Neural cell (in vitro differentiated cells): ENCODE measurements at regions not wholly inside any gene's neighbourhood (a gene's known extent, or its start where the extent isn't known, plus 50 kb on each side); places are given as distances from the start of the nearest gene placed in this dataset.
"Not testable (repeated sequence)": the region's sequence is repeated elsewhere in the genome, so short reads cannot be mapped to it uniquely, and the experiment has no call there.

Experiments
- H2AFZ ChIP-seq: fragments of 200-600, 300-800 bp; sonication (generic), shearing (Covaris generic); 2 replicates; pipeline ENCODE4 v1.6.0; 2014; ENCODE audit warnings: low read depth, mild to moderate bottlenecking, antibody characterized with exemption, low read length, moderate library complexity
- H3F3A ChIP-seq: fragments of 200-600 bp; shearing (Covaris generic); 2 replicates; pipeline ENCODE4 v1.6.1; 2016; ENCODE audit warnings: mild to moderate bottlenecking, moderate library complexity, mixed read lengths, antibody characterized with exemption, low read length; ENCODE audit not compliant: insufficient read depth, poor library complexity, severe bottlenecking
- H3K27ac ChIP-seq: fragments of 200-600, 300-800 bp; sonication (generic), shearing (Covaris generic); 2 replicates; pipeline ENCODE4 v1.5.1; 2014; ENCODE audit warnings: mild to moderate bottlenecking, low read length, moderate library complexity
- H3K27me3 ChIP-seq: fragments of 300-800, 200-600 bp; sonication (generic), shearing (Covaris generic); 2 replicates; pipeline ENCODE4 v1.6.0; 2014; ENCODE audit warnings: mild to moderate bottlenecking, low read depth, low read length, moderate library complexity; ENCODE audit not compliant: insufficient read depth
- H3K36me3 ChIP-seq: fragments of 300-800, 200-600 bp; sonication (generic), shearing (Covaris generic); 2 replicates; pipeline ENCODE4 v1.5.1; 2014; ENCODE audit warnings: mild to moderate bottlenecking, antibody characterized with exemption, low read length, moderate library complexity; ENCODE audit not compliant: insufficient read depth
- H3K4me2 ChIP-seq: fragments of 300-800, 200-600 bp; sonication (generic), shearing (Covaris generic); 2 replicates; pipeline ENCODE4 v1.6.0; 2014; ENCODE audit warnings: mild to moderate bottlenecking, low read length
- H3K4me3 ChIP-seq: fragments of 300-800, 200-600 bp; sonication (generic), shearing (Covaris generic); 2 replicates; pipeline ENCODE4 v1.5.1; 2014; ENCODE audit warnings: mild to moderate bottlenecking, low read length, moderate library complexity
- H3K79me2 ChIP-seq: fragments of 200-600 bp; shearing (Covaris generic); replicated peaks from 2 replicates; pipeline ENCODE4 v1.6.0; 2014; ENCODE audit warnings: mild to moderate bottlenecking, low read length, moderate library complexity; ENCODE audit not compliant: insufficient read depth
- H3K9ac ChIP-seq: fragments of 300-800, 200-600 bp; sonication (generic), shearing (Covaris generic); 2 replicates; pipeline ENCODE4 v1.6.1; 2016; ENCODE audit warnings: mild to moderate bottlenecking, low read length, mixed read lengths
- H3K9me2 ChIP-seq: fragments of 200-600 bp; shearing (Covaris generic); 2 replicates; pipeline ENCODE4 v1.6.1; 2016; ENCODE audit warnings: mild to moderate bottlenecking, low read length, mixed read lengths; ENCODE audit not compliant: insufficient read depth
- H3K9me3 ChIP-seq: fragments of 200-600, 300-800 bp; sonication (generic), shearing (Covaris generic); 2 replicates; pipeline ENCODE4 v1.6.1; 2016; ENCODE audit warnings: mild to moderate bottlenecking, mixed run types, low read length, moderate library complexity, mixed read lengths
- H4K20me1 ChIP-seq: fragments of 200-600 bp; shearing (Covaris generic); 2 replicates; pipeline ENCODE4 v1.6.1; 2016; ENCODE audit warnings: mild to moderate bottlenecking, mixed run types; ENCODE audit not compliant: insufficient read depth
- CTCF ChIP-seq: fragments of 450-650 bp; IDR thresholded peaks from 2 replicates; pipeline ENCODE4 v1.5.1; 2014; ENCODE audit warnings: antibody characterized with exemption, mild to moderate bottlenecking, moderate library complexity; ENCODE audit not compliant: poor library complexity, severe bottlenecking
- EP300 ChIP-seq: fragments of 450-650 bp; conservative IDR thresholded peaks from 2 replicates; pipeline ENCODE4 v1.6.1; 2014; ENCODE audit warnings: antibody characterized with exemption, mild to moderate bottlenecking, moderate library complexity; ENCODE audit not compliant: poor library complexity, severe bottlenecking
- EZH2 ChIP-seq: fragments of 200-600, 300-800 bp; shearing (Covaris generic), sonication (generic); IDR thresholded peaks from 2 replicates; pipeline ENCODE4 v1.6.1; 2014; ENCODE audit warnings: antibody characterized with exemption, low read length, borderline replicate concordance, mild to moderate bottlenecking; ENCODE audit not compliant: insufficient read depth, poor library complexity, severe bottlenecking
- MXI1 ChIP-seq: fragments of 450-650 bp; conservative IDR thresholded peaks from 2 replicates; pipeline ENCODE4 v1.6.1; 2014; ENCODE audit warnings: antibody characterized with exemption, mild to moderate bottlenecking; ENCODE audit not compliant: poor library complexity, severe bottlenecking
- POLR2AphosphoS5 ChIP-seq: IDR thresholded peaks from 2 replicates; pipeline ENCODE4 v1.6.1; 2012
- RAD21 ChIP-seq: fragments of 450-650 bp; conservative IDR thresholded peaks from 2 replicates; pipeline ENCODE4 v1.6.1; 2014; ENCODE audit warnings: antibody characterized with exemption, mild to moderate bottlenecking, moderate library complexity
- SMC3 ChIP-seq: fragments of 450-650 bp; conservative IDR thresholded peaks from 2 replicates; pipeline ENCODE4 v1.6.1; 2014; ENCODE audit warnings: antibody characterized with exemption, mild to moderate bottlenecking, moderate library complexity; ENCODE audit not compliant: poor library complexity
- TAF1 ChIP-seq: IDR thresholded peaks from 2 replicates; pipeline ENCODE4 v1.6.1; 2012; ENCODE audit warnings: low read depth
- TF ChIP-seq, protein P1 (sequence below): IDR thresholded peaks from 2 replicates; pipeline ENCODE4 v1.6.1; 2012; ENCODE audit warnings: borderline replicate concordance

- Histone ChIP-seq H3K79me2 (no peaks in the 10 kb centered on the region), H3K9ac (no peak overlapping the region), H3K4me2 (no peak overlapping the region), H4K20me1 (no peaks in the 10 kb centered on the region), H3K27me3 (no peaks in the 10 kb centered on the region), H3K27ac (no peak overlapping the region), H2AFZ (no peak overlapping the region), H3K9me3 (no peaks in the 10 kb centered on the region), H3K4me3 (no peak overlapping the region), H3F3A (no peaks in the 10 kb centered on the region), H3K9me2 (no peaks in the 10 kb centered on the region), H3K36me3 (no peaks in the 10 kb centered on the region)
- TF ChIP-seq, protein P1, sequence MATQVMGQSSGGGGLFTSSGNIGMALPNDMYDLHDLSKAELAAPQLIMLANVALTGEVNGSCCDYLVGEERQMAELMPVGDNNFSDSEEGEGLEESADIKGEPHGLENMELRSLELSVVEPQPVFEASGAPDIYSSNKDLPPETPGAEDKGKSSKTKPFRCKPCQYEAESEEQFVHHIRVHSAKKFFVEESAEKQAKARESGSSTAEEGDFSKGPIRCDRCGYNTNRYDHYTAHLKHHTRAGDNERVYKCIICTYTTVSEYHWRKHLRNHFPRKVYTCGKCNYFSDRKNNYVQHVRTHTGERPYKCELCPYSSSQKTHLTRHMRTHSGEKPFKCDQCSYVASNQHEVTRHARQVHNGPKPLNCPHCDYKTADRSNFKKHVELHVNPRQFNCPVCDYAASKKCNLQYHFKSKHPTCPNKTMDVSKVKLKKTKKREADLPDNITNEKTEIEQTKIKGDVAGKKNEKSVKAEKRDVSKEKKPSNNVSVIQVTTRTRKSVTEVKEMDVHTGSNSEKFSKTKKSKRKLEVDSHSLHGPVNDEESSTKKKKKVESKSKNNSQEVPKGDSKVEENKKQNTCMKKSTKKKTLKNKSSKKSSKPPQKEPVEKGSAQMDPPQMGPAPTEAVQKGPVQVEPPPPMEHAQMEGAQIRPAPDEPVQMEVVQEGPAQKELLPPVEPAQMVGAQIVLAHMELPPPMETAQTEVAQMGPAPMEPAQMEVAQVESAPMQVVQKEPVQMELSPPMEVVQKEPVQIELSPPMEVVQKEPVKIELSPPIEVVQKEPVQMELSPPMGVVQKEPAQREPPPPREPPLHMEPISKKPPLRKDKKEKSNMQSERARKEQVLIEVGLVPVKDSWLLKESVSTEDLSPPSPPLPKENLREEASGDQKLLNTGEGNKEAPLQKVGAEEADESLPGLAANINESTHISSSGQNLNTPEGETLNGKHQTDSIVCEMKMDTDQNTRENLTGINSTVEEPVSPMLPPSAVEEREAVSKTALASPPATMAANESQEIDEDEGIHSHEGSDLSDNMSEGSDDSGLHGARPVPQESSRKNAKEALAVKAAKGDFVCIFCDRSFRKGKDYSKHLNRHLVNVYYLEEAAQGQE = no peak
- TF ChIP-seq EZH2 (no peak), MXI1 (no peak), RAD21 (no peak), POLR2AphosphoS5 (no peak), CTCF (no peak)
Observed at GRCh38 chr4:75398501-75398900, 115.7 kb downstream of the RCHY1 start.

DNA sequence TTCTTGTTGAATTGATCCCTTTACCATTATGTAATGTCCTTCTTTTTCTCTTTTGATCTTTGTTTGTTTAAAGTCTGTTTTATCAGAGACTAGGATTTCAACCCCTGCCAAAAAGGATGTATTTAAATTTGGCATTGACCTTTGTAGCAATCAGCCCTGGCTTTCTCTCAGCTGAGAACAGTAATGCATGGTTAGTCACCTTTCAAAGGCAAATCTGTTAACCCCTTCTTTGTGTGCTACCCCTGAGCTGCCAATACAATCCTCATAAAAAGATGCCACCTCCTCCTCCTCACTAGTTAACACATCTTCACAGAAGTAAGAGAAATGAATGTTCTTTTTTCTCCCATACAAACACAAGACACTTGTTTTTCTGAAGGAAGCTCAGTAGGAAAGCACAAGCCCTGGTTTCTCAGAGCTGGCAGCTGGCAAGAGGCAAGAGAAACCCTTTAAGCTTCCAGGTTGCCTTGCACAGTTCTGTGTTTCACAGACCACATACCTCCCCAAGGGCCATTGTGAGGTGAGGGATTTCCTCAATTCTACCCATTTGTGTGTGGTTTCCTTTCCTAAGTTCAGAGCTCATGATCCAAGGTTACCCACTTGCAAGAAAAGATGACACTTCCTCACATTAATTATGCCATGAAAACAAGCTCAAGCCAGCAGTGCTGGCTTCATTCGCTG, 122.6 kb downstream of the RCHY1 start:
- Histone ChIP-seq H3F3A (no peaks in the 10 kb centered on the region), H3K9me3 (no peaks in the 10 kb centered on the region), H3K9ac (no peak overlapping the region), H3K9me2 (no peaks in the 10 kb centered on the region), H3K4me3 (no peak overlapping the region), H3K27ac (no peak overlapping the region), H3K27me3 (no peaks in the 10 kb centered on the region), H3K4me2 (no peak overlapping the region), H3K79me2 (no peaks in the 10 kb centered on the region), H2AFZ (no peak overlapping the region), H4K20me1 (no peaks in the 10 kb centered on the region), H3K36me3 (no peaks in the 10 kb centered on the region)
- TF ChIP-seq EP300 (no peak), EZH2 (no peak), SMC3 (no peak), RAD21 (no peak), POLR2AphosphoS5 (no peak), MXI1 (no peak), TAF1 (no peak), CTCF (no peak)
- TF ChIP-seq, protein P1 = no peak

GRCh38 chr4:75386426-75386825, 127.8 kb downstream of the RCHY1 start:
- H3K4me2 ChIP-seq, H3K9me2 ChIP-seq, H2AFZ ChIP-seq, H3K36me3 ChIP-seq, H3F3A ChIP-seq, H3K27me3 ChIP-seq, H3K4me3 ChIP-seq, H3K9ac ChIP-seq, H4K20me1 ChIP-seq, H3K9me3 ChIP-seq, H3K79me2 ChIP-seq, H3K27ac ChIP-seq: not testable (repeated sequence)
